ENCODE measurements at regions not wholly inside any gene's neighbourhood (a gene's known extent, or its start where the extent isn't known, plus 50 kb on each side); places are given as distances from the start of the nearest gene placed in this dataset.
A peak's percentile ranks its signal among the peaks of the same experiment; 100 is the strongest.

- DNase-seq (ENCODE audit: low read depth) = no peak
Observed at GRCh38 chr14:89015016-89015415, 190.6 kb downstream of the TTC8 start.

GRCh38 chr14:89017417-89017816, 193.0 kb downstream of the TTC8 start:
- DNase-seq (ENCODE audit: low read depth) = no peak

DNA sequence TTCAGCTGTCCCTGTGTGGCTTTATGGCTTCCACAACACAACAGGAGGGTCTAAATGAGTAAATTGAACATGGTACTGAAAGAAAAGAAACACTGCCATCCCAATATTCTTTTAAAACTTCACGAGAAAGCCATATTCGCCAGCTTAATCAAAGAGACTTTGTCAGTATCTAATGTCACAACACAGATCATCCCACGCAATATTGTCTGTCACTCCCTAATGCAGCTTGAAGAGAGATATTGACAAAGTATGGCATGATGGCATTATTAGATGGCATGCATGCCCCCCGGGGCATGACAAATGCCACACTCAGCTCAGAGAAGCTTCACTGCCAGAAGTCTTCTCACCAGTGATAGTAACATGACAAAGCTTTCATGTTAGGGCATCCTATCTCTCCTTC, 197.8 kb downstream of the TTC8 start:
- no peak for DNase-seq (ENCODE audit: low read depth)

GRCh38 chr14:89024691-89025090, 200.2 kb downstream of the TTC8 start:
- no peak for DNase-seq (ENCODE audit: low read depth)

- DNase-seq (ENCODE audit: low read depth) = no peak
Observed at GRCh38 chr14:89025561-89026236, 201.2 kb downstream of the TTC8 start.

- DNase-seq (ENCODE audit: low read depth) = peak; percentile 40
Observed at GRCh38 chr14:89027097-89027740, 202.8 kb downstream of the TTC8 start.

DNA sequence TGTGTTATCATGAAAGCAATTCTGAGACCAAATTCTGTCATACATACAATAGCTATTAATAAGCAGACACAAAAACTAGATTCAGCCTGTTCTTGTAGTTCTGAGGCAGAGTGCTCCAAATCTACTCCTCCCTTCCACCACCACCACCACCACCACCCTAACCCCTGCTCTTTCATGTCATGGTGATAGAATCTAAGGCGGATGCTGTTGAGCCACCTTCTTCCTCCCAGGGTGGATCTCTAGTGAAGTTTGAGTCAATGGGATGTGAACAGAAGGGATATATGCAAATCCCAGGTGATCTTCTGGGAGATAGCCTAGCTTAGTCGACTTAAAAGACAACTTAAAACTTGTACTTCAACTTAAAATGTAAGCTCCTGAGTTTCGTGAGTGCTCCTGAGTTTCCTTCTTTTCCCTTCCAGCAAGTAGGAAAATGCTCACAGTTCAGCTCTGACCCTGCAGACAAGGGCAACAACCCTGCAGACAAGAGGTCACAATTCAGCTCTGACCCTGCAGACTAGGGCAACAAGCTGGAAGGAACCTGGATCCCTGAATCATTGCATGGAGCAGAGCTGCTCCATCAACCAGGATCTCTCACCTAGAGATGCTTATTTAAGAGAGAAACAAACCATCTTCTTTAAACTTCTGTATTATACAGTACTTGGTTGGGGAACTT, 204.1 kb downstream of the TTC8 start:
- DNase-seq (ENCODE audit: low read depth) = no peak

- DNase-seq (ENCODE audit: low read depth) = no peak
Observed at GRCh38 chr14:89029961-89030694, 205.7 kb downstream of the TTC8 start.

DNA sequence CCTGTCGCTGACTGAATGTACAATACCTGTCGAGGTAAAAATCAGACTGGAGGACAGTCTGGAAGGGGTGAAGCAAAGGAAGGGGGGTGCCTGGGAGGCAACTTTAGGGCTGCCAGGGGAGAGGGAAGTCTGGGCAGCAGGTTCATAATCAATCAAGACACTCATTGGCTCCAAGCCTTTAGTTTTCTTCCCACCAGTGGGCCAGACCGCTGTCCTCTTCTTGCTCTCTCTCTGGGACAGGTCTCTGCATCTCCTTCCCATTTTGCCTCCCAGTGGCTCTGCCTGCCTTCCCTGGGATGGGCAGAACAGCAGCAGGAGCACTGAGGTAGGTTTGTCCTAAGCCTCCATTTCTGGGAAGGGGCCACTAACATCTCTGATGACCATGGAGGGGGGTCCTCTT, 206.5 kb downstream of the TTC8 start:
- DNase-seq (ENCODE audit: low read depth) = no peak

DNA sequence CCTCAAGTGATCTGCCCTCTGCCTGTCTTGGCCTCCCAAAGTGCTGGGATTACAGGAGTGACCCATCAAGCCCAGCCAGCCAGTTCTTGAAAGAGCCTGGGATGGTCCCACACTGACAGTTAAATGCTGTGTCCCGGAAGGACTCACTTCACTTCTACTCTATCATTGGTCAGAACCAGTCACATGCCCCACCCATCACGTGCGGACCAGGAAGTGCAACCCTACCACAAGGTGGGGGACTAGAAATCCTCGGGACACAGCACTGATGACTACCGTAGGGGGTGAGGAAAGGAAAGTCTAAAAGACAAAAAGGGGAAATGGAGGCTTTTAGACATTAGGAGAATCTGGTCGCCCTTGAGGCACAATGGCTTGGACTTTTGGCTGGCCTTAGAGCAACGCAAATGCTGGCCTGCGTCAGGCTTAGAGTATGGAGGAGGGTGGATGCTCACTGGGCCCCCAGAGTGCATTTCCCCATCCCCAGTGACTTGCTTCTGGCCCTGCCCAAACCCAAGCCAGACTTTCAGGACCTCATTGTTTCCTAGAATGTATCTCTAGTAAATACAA, 207.7 kb downstream of the TTC8 start:
- DNase-seq (ENCODE audit: low read depth) = no peak

- DNase-seq (ENCODE audit: low read depth) = no peak
Observed at GRCh38 chr14:89033756-89034155, 209.3 kb downstream of the TTC8 start.

DNA sequence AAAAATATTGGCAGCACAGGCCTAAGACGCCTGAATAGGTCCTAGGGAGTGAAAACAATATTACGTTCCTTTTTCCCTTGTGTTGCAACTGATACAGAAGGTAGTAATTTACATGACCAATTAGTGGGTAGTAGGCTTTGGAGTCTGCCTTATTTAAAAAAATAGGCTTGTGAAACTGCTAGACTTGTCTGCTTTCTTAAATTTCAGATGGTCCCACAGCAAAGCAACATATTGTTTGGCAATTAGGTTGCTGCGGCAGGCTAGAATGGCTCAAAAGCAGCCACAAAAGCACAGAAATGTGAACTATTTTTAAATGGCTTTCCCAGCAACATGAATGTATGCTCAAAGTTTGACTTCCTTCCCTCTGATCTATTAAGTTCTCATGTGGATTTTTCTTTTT, 211.9 kb downstream of the TTC8 start:
- DNase-seq (ENCODE audit: low read depth) = no peak

- no peak for DNase-seq (ENCODE audit: low read depth)
Observed at GRCh38 chr14:89037065-89037464, 212.6 kb downstream of the TTC8 start.

DNA sequence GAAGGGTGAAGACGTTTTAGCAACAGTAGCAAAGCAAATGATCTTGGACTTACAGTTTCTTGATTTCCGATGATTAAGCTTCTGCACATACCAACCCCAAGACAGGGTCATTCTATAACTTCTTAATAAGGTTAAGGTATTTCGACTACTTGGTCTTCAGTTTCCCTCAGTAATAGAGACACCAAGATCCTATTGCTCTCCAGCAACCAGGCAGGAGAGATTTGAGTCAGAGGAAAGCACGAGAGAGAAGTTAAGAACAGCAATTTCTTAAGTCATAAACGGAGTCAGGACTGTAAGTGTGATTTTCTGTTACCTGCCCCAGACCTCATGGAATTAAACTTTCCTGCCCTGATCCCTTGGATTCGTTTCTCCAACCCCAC, 215.6 kb downstream of the TTC8 start:
- no peak for DNase-seq (ENCODE audit: low read depth)

DNA sequence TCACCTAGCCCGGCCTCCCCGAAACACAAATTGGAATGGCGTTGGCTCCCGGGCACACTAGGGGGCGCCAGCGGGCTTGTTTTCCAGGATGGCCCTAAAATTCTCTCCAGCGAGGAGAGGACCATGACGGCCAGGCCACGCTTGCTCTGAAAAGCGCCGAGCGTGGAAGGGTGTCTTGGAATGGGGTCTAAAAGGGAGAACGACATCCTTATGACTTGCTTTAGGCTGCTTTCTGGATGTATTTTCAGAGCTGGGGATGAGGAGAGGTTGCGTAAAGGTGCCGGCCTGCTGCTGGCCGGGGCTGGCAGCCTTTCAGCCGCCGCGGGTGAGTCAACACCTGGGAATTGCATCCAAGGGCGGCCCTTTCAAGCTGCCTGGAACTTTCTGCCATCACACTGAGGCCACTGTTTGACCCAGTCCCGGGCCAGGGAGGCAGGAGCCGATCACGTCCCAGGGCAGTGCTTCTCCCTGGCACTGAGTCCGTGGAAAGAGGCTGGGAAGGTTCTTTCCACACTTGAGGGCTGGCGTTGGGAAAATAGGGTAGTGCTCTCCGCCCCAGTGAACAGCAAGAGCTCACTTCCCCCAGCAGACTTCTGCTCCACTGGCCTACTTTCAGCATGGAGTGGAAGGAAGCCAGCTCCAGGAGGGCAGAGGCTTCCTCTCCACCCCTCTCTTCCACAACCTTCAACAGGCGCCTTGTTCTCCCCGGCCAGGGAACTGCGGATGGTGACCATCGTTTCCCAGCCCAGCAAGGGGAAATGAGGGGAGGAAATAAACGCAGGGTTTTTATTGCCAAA, 216.2 kb downstream of the TTC8 start:
- DNase-seq (ENCODE audit: low read depth) = peak; percentile 73

GRCh38 chr14:89041257-89041582, 216.8 kb downstream of the TTC8 start:
- DNase-seq (ENCODE audit: low read depth) = no peak

GRCh38 chr14:89042021-89042420, 217.6 kb downstream of the TTC8 start:
- DNase-seq (ENCODE audit: low read depth) = no peak

DNA sequence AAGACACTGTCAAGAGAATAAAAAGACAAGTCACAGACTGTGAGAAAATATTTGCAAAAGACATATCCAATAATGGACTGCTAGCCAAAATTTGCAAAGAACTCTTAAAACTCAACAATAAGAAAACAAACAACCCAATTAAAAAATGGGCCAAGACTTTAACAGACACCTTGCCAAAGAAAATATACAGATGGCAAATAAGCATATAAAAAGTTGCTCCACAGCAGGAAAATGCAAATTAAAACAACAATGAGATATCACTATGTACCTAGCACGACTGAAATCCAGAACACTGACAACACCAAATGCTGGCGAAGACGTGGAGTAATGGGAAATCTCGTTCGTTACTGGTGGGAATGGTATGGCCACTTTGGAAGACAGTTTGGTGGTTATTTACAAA, 228.9 kb downstream of the TTC8 start:
- DNase-seq (ENCODE audit: low read depth) = no peak

- no peak for DNase-seq (ENCODE audit: low read depth)
Observed at GRCh38 chr14:89056394-89056793, 231.9 kb downstream of the TTC8 start.

DNA sequence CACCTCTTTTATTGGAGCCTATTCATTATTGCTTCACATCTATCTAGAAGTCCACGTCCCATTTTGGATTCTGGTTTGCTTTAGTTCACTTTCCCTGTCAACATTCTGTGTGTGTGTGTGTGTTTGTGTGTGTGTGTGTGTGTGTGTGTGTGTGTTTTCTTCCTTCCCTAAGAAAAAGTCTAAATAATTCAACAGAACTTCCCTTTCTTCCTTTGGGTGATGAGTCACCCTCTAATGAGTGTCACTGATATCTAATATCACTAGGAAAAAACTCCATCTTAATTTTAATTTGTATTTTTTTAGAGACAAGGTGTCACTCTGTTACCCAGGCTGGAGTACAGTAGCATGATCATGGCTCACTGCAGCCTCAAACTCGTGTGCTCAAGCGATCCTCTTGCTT, 234.2 kb downstream of the TTC8 start:
- DNase-seq (ENCODE audit: low read depth) = no peak

GRCh38 chr14:89060191-89060590, 235.7 kb downstream of the TTC8 start:
- DNase-seq (ENCODE audit: low read depth) = no peak

DNA sequence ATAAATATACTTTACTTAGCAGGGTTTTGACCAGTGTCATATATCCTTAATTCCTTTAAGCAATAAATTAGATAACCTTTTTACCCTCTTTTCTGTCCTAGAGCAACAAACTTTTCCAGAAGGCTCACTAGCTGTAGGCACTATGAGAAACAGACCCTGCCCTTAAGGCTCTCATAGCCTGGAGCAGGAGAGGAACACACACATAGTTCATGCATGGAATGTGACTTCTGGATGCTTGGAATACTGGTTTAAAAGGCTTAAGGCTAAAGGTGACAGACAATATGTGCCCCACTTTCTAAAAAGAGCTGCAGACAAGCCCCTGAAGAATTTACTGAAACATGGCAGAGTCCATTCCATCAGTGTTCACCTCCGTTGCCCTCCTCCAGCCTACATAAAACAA, 237.2 kb downstream of the TTC8 start:
- DNase-seq (ENCODE audit: low read depth) = no peak
